ENCODE measurements at regions not wholly inside any gene's neighbourhood (a gene's known extent, or its start where the extent isn't known, plus 50 kb on each side); places are given as distances from the start of the nearest gene placed in this dataset.

DNA sequence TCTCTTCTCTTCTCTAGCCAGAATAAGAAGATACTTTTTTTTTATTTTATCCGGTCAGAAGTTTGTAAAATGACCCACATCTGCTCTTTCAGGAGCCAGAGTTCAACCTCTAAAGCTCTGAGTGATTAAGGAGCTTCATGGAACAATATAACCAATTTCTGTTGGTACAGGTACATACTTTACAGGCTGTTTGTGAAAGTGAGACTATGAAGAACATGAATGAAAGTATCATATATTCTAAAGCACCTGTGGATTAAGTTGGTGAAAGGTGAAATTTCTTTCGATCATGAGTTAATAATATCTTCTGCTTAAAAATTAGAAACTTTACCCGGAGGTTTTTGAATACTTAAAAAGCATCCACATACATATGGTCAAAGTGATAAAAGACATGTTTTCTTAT lies 65.2 kb downstream of the DMRT2 start:
- no peaks in the 10 kb centered on the region for H3K4me1 Mint-ChIP-seq
- no peaks in the 10 kb centered on the region for H3K36me3 Mint-ChIP-seq
- no peak overlapping the region for H3K27ac Mint-ChIP-seq
- ATAC-seq (replicated peaks) = no peak
- peaks cover 0 to 13% of the 10 kb centered on the region in 2 donors for H3K27me3 Mint-ChIP-seq
- no peak for DNase-seq
- H3K9me3 Mint-ChIP-seq = peaks cover 0 to 4% of the 10 kb centered on the region in 2 donors
- H3K4me3 Mint-ChIP-seq = no peak overlapping the region

- no peaks in the 10 kb centered on the region for H3K36me3 Mint-ChIP-seq
- no peak overlapping the region for H3K27ac Mint-ChIP-seq
- H3K9me3 Mint-ChIP-seq = peaks cover 0 to 4% of the 10 kb centered on the region in 2 donors
- H3K4me3 Mint-ChIP-seq = no peak overlapping the region
- ATAC-seq (replicated peaks) = no peak
- peaks cover 4 to 12% of the 10 kb centered on the region in 2 donors for H3K27me3 Mint-ChIP-seq
- DNase-seq = no peak
- no peaks in the 10 kb centered on the region for H3K4me1 Mint-ChIP-seq
Observed at GRCh38 chr9:1117439-1117838, 67.3 kb downstream of the DMRT2 start.

DNA sequence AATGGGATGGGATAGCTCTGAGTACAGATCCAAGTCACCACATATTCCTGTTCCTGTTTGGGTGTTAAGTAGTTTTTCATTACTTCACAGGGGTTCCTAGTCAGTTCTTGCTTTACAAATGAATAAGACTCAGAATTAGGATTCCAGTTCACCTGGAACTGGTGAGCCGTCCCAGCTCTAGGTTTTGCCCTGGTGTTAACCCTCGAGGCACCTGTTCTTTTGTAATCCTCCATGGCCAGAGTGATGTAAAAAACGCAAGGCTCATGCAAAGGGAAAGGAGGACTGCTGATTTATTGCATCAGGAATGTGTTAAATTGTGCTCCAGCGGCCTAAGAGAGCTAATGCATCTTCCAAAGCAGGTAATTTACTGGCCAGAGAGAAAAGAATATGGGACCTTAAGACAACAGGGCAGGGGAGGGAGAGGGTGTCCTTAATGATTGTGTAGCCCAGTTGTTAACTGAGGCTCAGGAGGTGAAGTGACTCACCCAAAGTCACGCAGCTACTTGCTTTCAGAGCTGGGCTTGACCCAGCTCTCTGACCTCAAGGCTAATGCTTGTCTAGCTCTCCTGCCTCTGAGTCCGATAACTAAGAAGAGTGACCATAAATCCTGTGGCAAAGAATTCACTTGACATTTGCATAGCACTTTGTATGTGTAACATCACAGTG lies 70.5 kb downstream of the DMRT2 start:
- H3K4me1 Mint-ChIP-seq = no peaks in the 10 kb centered on the region
- peaks cover 0 to 1% of the 10 kb centered on the region in 2 donors for H3K9me3 Mint-ChIP-seq
- H3K4me3 Mint-ChIP-seq = no peak overlapping the region
- no peak for ATAC-seq (replicated peaks)
- H3K27ac Mint-ChIP-seq = no peak overlapping the region
- H3K27me3 Mint-ChIP-seq = peaks cover 7% of the 10 kb centered on the region in 2 donors
- no peaks in the 10 kb centered on the region for H3K36me3 Mint-ChIP-seq
- no peak for DNase-seq

GRCh38 chr9:1125741-1126140 lies 75.6 kb downstream of the DMRT2 start:
- no peak for ATAC-seq (replicated peaks)
- Mint-ChIP-seq H3K27me3 (peaks cover 0 to 7% of the 10 kb centered on the region in 2 donors), H3K4me3 (no peak overlapping the region), H3K4me1 (no peaks in the 10 kb centered on the region), H3K27ac (no peak overlapping the region), H3K36me3 (no peaks in the 10 kb centered on the region), H3K9me3 (peaks cover 0 to 1% of the 10 kb centered on the region in 2 donors)
- no peak for DNase-seq

DNA sequence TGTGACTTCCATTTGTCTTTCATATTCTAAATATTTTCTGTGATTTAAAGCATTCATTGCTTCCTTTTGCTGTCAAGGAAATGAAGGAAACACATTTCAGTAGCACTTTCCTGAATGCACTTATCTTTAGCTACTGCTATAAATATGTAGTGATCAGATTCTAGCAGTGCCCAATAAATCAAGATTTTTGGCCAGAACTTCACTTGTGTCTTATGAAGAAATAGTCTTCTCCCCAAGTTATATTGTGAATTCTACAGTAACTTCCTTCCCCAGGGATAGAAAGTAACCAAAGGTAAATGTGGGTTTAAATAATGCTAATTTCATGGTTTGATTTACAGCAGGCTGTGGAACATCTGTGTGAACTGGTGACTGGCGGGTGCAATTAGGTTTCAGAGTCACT lies 77.9 kb downstream of the DMRT2 start:
- no peak for DNase-seq
- no peaks in the 10 kb centered on the region for H3K36me3 Mint-ChIP-seq
- no peaks in the 10 kb centered on the region for H3K4me1 Mint-ChIP-seq
- no peak overlapping the region for H3K27ac Mint-ChIP-seq
- peaks cover 5 to 8% of the 10 kb centered on the region in 2 donors for H3K9me3 Mint-ChIP-seq
- H3K4me3 Mint-ChIP-seq = no peak overlapping the region
- no peak for ATAC-seq (replicated peaks)
- H3K27me3 Mint-ChIP-seq = peaks cover 0 to 3% of the 10 kb centered on the region in 2 donors

DNA sequence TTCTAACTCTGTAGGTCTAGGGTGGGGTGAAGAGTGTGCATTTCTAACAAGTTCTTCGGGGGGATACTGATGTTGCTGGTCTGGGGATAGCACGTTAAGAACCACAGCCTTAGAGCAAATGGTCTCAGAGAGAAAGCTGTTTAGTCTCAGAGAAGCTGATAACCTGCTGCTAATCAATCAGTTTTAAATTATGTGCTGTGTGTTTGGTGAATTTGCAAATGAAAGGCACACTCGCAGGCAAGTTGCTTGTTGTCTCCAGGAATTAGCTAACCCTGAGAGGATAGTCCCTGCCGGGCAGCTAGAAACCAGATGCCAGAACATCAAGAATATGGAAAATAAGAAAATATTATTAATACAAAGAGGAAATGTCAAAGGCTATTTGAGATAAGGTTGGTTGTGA lies 79.2 kb downstream of the DMRT2 start:
- Mint-ChIP-seq H3K4me1 (no peaks in the 10 kb centered on the region), H3K4me3 (no peak overlapping the region), H3K9me3 (peaks cover 5 to 8% of the 10 kb centered on the region in 2 donors)

GRCh38 chr9:1140057-1140456 lies 89.9 kb downstream of the DMRT2 start:
- Mint-ChIP-seq H3K27me3 (no peaks in the 10 kb centered on the region), H3K27ac (no peak overlapping the region), H3K9me3 (peaks cover 13 to 22% of the 10 kb centered on the region in 2 donors), H3K36me3 (no peaks in the 10 kb centered on the region), H3K4me3 (no peak overlapping the region), H3K4me1 (no peaks in the 10 kb centered on the region)
- DNase-seq = no peak
- no peak for ATAC-seq (replicated peaks)

More for the DNA sequence above, 79.2 kb downstream of the DMRT2 start:
- ATAC-seq (replicated peaks) (no peak), DNase-seq (no peak)
- H3K36me3 Mint-ChIP-seq = no peaks in the 10 kb centered on the region
- H3K27me3 Mint-ChIP-seq = peaks cover 0 to 2% of the 10 kb centered on the region in 2 donors
- H3K27ac Mint-ChIP-seq = no peak overlapping the region

- DNase-seq (no peak), ATAC-seq (replicated peaks) (no peak)
- no peak overlapping the region for H3K27ac Mint-ChIP-seq
- H3K4me1 Mint-ChIP-seq = no peaks in the 10 kb centered on the region
- no peak overlapping the region for H3K4me3 Mint-ChIP-seq
- no peaks in the 10 kb centered on the region for H3K36me3 Mint-ChIP-seq
- peaks cover 0 to 2% of the 10 kb centered on the region in 2 donors for H3K27me3 Mint-ChIP-seq
- H3K9me3 Mint-ChIP-seq = peaks cover 7% of the 10 kb centered on the region in 2 donors
Observed at GRCh38 chr9:1151691-1152090, 101.5 kb downstream of the DMRT2 start.

DNA sequence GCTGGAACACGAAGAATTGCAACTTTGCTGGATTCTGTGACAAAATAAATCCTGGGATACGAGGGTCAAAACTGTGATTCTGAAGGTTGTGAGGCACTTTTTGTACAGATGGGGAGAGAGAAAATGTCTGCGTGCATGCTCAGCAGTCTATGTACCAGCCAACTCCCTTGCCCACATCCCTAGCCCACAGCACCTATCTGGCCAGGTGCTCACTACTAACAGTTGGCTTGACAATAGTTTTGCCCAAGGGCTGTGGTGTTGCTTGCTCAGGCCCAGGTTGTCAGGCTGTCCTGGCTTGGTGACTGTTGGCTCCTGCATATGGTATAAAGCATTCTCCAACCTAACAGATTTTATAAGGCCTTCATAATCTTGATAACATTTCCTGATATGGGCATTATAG lies 102.0 kb downstream of the DMRT2 start:
- ATAC-seq (replicated peaks) = no peak
- no peak for DNase-seq
- Mint-ChIP-seq H3K27ac (no peak overlapping the region), H3K4me3 (no peak overlapping the region), H3K27me3 (no peaks in the 10 kb centered on the region), H3K36me3 (no peaks in the 10 kb centered on the region), H3K4me1 (no peaks in the 10 kb centered on the region), H3K9me3 (peaks cover 5 to 7% of the 10 kb centered on the region in 2 donors)

DNA sequence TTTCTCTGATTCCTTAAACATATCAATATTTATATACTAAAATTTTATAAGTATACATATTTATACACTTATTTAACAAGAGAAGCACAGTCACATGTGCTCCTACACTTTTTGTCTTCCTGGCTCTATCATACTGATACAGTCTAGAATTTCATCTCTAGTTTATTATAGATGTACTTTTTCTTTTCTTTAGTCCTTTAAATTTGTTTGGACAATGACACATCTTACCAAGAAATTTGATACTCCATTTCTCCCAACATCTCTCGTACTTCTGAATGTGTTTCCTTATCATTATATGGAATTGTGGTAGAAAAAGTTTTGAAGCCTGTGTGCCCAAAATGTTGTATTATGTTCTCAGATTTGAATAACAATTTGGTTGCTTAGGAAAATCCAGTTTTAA lies 104.6 kb downstream of the DMRT2 start:
- no peak for ATAC-seq (replicated peaks)
- Mint-ChIP-seq H3K27ac (no peak overlapping the region), H3K36me3 (no peaks in the 10 kb centered on the region)

DNA sequence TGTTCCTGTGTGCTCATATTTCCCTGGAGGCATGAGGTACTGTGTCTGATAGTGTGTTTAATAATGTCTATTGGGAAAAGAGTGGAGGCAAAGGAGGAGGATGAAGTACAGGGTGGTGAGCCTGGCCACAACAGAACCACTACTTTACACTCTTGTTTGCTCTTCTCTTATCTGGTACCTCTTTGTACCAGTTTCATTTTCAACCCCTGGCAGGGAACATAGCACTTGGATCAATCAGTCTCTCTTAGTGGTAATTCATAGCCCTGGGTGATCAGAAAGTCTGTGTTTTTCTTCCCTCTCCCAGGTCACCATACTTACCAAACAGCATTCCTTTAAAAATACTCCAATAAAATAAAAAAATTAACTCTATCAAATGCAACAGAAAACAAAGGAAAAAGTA lies 105.4 kb downstream of the DMRT2 start:
- no peaks in the 10 kb centered on the region for H3K4me1 Mint-ChIP-seq
- H3K36me3 Mint-ChIP-seq = no peaks in the 10 kb centered on the region
- no peak for DNase-seq
- no peak overlapping the region for H3K27ac Mint-ChIP-seq
- ATAC-seq (replicated peaks) = no peak
- no peak overlapping the region for H3K4me3 Mint-ChIP-seq
- peaks cover 0 to 4% of the 10 kb centered on the region in 2 donors for H3K9me3 Mint-ChIP-seq
- no peaks in the 10 kb centered on the region for H3K27me3 Mint-ChIP-seq

More for the DNA sequence above, 104.6 kb downstream of the DMRT2 start:
- H3K4me3 Mint-ChIP-seq = no peak overlapping the region
- no peak for DNase-seq
- no peaks in the 10 kb centered on the region for H3K4me1 Mint-ChIP-seq
- H3K9me3 Mint-ChIP-seq = peaks cover 0 to 4% of the 10 kb centered on the region in 2 donors
- H3K27me3 Mint-ChIP-seq = no peaks in the 10 kb centered on the region

DNA sequence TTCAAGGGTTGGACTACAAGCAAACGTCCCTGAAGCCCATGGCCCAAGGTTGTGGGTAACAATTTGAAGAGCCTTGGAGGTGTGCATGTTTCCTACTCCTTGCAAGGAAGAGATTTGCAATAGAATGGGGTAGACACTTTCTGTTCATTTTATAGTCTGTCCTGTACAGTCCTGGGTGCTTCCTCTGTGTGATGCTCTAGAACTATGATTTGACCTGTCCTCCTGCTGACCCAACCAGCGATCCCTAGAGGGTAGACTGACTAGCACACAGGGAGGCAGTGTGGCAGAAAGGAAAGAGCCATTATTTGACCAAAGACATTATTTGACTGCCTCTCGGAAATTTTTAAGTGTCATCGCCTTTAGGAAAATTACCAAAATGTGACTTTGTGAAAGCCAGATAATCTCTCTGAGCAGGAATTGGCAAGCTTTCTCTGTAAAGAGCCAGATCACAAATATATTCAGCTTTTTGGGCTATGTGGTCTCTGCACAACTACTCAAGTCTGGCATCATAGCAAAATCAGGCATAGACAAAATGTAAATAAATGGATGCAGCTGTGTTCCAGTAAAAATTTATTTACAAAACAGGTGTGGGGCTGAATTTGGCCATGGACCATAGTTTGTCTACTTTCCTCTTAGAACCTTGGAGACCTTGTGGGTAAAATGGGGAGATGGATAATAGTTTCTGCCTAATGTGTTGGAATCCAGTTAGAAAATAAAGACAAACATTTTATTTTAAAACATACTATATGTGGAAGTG lies 106.8 kb downstream of the DMRT2 start:
- DNase-seq (no peak), ATAC-seq (replicated peaks) (no peak)
- peaks cover 0 to 4% of the 10 kb centered on the region in 2 donors for H3K9me3 Mint-ChIP-seq
- no peaks in the 10 kb centered on the region for H3K36me3 Mint-ChIP-seq
- no peaks in the 10 kb centered on the region for H3K27me3 Mint-ChIP-seq
- H3K4me3 Mint-ChIP-seq = no peak overlapping the region
- H3K4me1 Mint-ChIP-seq = no peaks in the 10 kb centered on the region
- no peak overlapping the region for H3K27ac Mint-ChIP-seq

DNA sequence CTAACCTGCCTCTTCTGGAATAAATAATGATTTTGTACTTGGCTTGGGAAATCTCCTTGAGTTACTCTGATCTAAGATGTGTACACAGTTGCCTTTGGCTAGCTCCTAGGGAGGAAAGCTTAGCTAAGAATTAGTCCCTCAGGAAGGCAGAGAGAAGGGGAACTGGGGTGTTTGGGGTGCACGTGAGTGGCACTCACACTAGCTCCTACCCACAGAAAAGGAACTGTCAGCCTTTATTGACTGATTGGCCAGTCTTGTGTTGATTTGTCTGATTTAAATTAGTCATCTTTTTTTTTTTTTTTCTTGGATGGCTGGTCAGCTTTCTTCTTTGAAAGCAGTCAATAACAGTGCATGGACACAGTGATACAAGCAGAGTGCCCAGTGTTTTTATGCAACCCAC lies 107.7 kb downstream of the DMRT2 start:
- DNase-seq (no peak), ATAC-seq (replicated peaks) (no peak)
- H3K4me3 Mint-ChIP-seq = no peak overlapping the region
- no peaks in the 10 kb centered on the region for H3K36me3 Mint-ChIP-seq
- no peaks in the 10 kb centered on the region for H3K27me3 Mint-ChIP-seq
- H3K27ac Mint-ChIP-seq = no peak overlapping the region
- peaks cover 0 to 4% of the 10 kb centered on the region in 2 donors for H3K9me3 Mint-ChIP-seq
- H3K4me1 Mint-ChIP-seq = no peaks in the 10 kb centered on the region

DNA sequence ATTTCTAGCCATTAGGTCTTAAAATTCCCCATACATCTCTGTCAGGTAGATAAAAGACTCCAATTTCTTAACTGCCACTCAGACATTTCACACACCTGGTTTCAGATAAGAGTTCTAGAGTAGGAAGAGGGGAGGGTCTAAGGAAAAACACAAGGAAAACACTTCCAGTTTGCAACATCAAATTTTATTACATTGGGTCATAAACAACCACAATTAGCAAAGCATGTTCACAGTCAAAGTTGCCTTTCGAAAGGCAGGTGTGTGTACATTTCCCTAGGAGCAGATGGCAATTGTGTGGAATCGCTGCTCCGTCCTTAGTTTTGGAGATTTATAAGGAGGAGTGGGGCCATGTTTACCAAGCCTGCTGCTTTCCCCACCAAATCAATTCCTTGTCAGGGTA lies 120.8 kb downstream of the DMRT2 start:
- no peaks in the 10 kb centered on the region for H3K36me3 Mint-ChIP-seq

GRCh38 chr9:1171546-1171945 lies 121.4 kb downstream of the DMRT2 start:
- Mint-ChIP-seq H3K9me3 (peaks cover 7 to 9% of the 10 kb centered on the region in 2 donors), H3K27ac (no peak overlapping the region), H3K4me3 (no peak overlapping the region), H3K27me3 (peaks cover 0 to 4% of the 10 kb centered on the region in 2 donors), H3K36me3 (no peaks in the 10 kb centered on the region), H3K4me1 (no peaks in the 10 kb centered on the region)
- no peak for DNase-seq
- no peak for ATAC-seq (replicated peaks)

More for the DNA sequence above, 120.8 kb downstream of the DMRT2 start:
- DNase-seq (no peak), ATAC-seq (replicated peaks) (no peak)
- H3K4me1 Mint-ChIP-seq = no peaks in the 10 kb centered on the region
- no peak overlapping the region for H3K4me3 Mint-ChIP-seq
- H3K9me3 Mint-ChIP-seq = peaks cover 7 to 9% of the 10 kb centered on the region in 2 donors
- peaks cover 0 to 4% of the 10 kb centered on the region in 2 donors for H3K27me3 Mint-ChIP-seq
- H3K27ac Mint-ChIP-seq = no peak overlapping the region
